A673 (cell line): ENCODE measurements at regions not wholly inside any gene's neighbourhood (a gene's known extent, or its start where the extent isn't known, plus 50 kb on each side); places are given as distances from the start of the nearest gene placed in this dataset.

ENCODE experiments used
- BruUV-seq: library from RNA; stranded (reverse); fragments of 400-500 nt; replicated peaks from 2 replicates; lab custom pipeline; 2021; lab: Mats Ljungman, UMichigan
- CTCF ChIA-PET: fragments of 300-600 bp; sonication (Branson Sonifier 250); formaldehyde crosslinking; loops from one replicate; lab custom pipeline; 2022; ENCODE audit warnings: antibody characterized with exemption; lab: Charles Lee
- POLR2A ChIA-PET: fragments of 300-600 bp; sonication (Branson Sonifier 250); formaldehyde crosslinking; loops from one replicate; lab custom pipeline; 2022; ENCODE audit warnings: antibody characterized with exemption; ENCODE audit not compliant: low non-redundant PET; lab: Charles Lee
- DNase-seq: peaks from one replicate; pipeline ENCODE4 v3.0.0-alpha.2; 2015; ENCODE audit warnings: low spot score
- H3K27ac ChIP-seq: fragments of 200-600 bp; sonication (generic); 2 replicates; pipeline ENCODE4 v1.5.1; 2016; ENCODE audit warnings: mixed run types, low read depth, mild to moderate bottlenecking, mixed read lengths, antibody characterized with exemption, low read length; ENCODE audit not compliant: poor library complexity, severe bottlenecking
- H3K27me3 ChIP-seq: fragments of 200-600 bp; sonication (generic); replicated peaks from 2 replicates; pipeline ENCODE4 v1.6.1; 2017; ENCODE audit warnings: mixed run types, low read depth, mild to moderate bottlenecking, mixed read lengths, antibody characterized with exemption, low read length; ENCODE audit not compliant: insufficient read depth, poor library complexity
- H3K36me3 ChIP-seq: fragments of 200-600 bp; sonication (generic); 2 replicates; pipeline ENCODE4 v1.6.1; 2016; ENCODE audit warnings: mixed run types, mild to moderate bottlenecking, mixed read lengths, antibody characterized with exemption, low read length; ENCODE audit not compliant: insufficient read depth, poor library complexity, severe bottlenecking
- H3K4me1 ChIP-seq: fragments of 200-600 bp; sonication (generic); 2 replicates; pipeline ENCODE4 v1.6.1; 2017; ENCODE audit warnings: mixed run types, mild to moderate bottlenecking, mixed read lengths, antibody characterized with exemption, low read length; ENCODE audit not compliant: insufficient read depth, poor library complexity, severe bottlenecking
- H3K4me3 ChIP-seq: fragments of 200-600 bp; sonication (generic); 2 replicates; pipeline ENCODE4 v1.5.1; 2016; ENCODE audit warnings: low read depth, mixed run types, mild to moderate bottlenecking, mixed read lengths, low read length; ENCODE audit not compliant: poor library complexity, severe bottlenecking
- H3K9me3 ChIP-seq: fragments of 200-600 bp; sonication (generic); 2 replicates; pipeline ENCODE4 v1.6.1; 2016; ENCODE audit warnings: mixed run types, low read depth, mild to moderate bottlenecking, mixed read lengths, antibody characterized with exemption, low read length; ENCODE audit not compliant: poor library complexity, severe bottlenecking
- CTCF ChIP-seq: fragments of 300-800, 200-600 bp; sonication (generic); conservative IDR thresholded peaks from 2 replicates; pipeline ENCODE4 v1.5.1; 2017; ENCODE audit warnings: low read depth, mild to moderate bottlenecking, antibody characterized with exemption, low read length, moderate library complexity, mixed read lengths
- EZH2 ChIP-seq: fragments of 200-600 bp; sonication (generic); IDR thresholded peaks from 2 replicates; pipeline ENCODE4 v1.6.1; 2017; ENCODE audit warnings: borderline replicate concordance, low read depth, mild to moderate bottlenecking, mixed read lengths, antibody characterized with exemption, low read length; ENCODE audit not compliant: poor library complexity, severe bottlenecking
- intact Hi-C: fragments of 100-400 bp; cut with micrococcal nuclease; formaldehyde crosslinking; loops from one replicate; pipeline ENCODE4 v1.10.0; 2022; ENCODE audit not compliant: unreplicated experiment

GRCh38 chr12:105899589-105899988, 239.2 kb downstream of the NUAK1 start:
- Histone ChIP-seq H3K9me3 (no peaks in the 10 kb centered on the region), H3K27ac (no peak overlapping the region), H3K36me3 (no peaks in the 10 kb centered on the region), H3K4me3 (no peak overlapping the region), H3K27me3 (no peaks in the 10 kb centered on the region), H3K4me1 (no peaks in the 10 kb centered on the region)
- DNase-seq = no peak
- ChIA-PET POLR2A (no interaction called here), CTCF (no interaction called here)
- BruUV-seq = no TSS peak
- intact Hi-C loops = no loop called here
- TF ChIP-seq EZH2 (no peak), CTCF (no peak)

- POLR2A ChIA-PET = no interaction called here
- no peak overlapping the region for H3K4me3 ChIP-seq
- H3K36me3 ChIP-seq = no peaks in the 10 kb centered on the region
- CTCF ChIA-PET = no interaction called here
- BruUV-seq = no TSS peak
- intact Hi-C loops = no loop called here
- TF ChIP-seq EZH2 (no peak), CTCF (no peak)
- DNase-seq = no peak
- H3K9me3 ChIP-seq = no peaks in the 10 kb centered on the region
- H3K4me1 ChIP-seq = no peaks in the 10 kb centered on the region
- H3K27ac ChIP-seq = no peak overlapping the region
- H3K27me3 ChIP-seq = no peaks in the 10 kb centered on the region
Measured at GRCh38 chr12:105906561-105906960, 232.2 kb downstream of the NUAK1 start.

- POLR2A ChIA-PET = no interaction called here
- H3K27ac ChIP-seq = no peak overlapping the region
- no TSS peak for BruUV-seq
- TF ChIP-seq CTCF (no peak), EZH2 (no peak)
- CTCF ChIA-PET = interaction anchor here (0.6 kb wide), 1 partner anchor 136 kb away, joined by 4 read pairs; no protein-coding TSS in a partner anchor
- H3K9me3 ChIP-seq = no peaks in the 10 kb centered on the region
- no peak overlapping the region for H3K4me3 ChIP-seq
- no peak for DNase-seq
- intact Hi-C loops = no loop called here
- H3K27me3 ChIP-seq = no peaks in the 10 kb centered on the region
- H3K36me3 ChIP-seq = no peaks in the 10 kb centered on the region
- H3K4me1 ChIP-seq = no peaks in the 10 kb centered on the region
Measured at GRCh38 chr12:105907982-105908381, 230.8 kb downstream of the NUAK1 start.
